AG08396 (cell line): ENCODE measurements at regions not wholly inside any gene's neighbourhood (a gene's known extent, or its start where the extent isn't known, plus 50 kb on each side); places are given as distances from the start of the nearest gene placed in this dataset.

Experiments
- DNase-seq: peaks from one replicate; pipeline ENCODE4 v3.0.0; 2012; ENCODE audit warnings: low spot score, mixed read lengths

DNA sequence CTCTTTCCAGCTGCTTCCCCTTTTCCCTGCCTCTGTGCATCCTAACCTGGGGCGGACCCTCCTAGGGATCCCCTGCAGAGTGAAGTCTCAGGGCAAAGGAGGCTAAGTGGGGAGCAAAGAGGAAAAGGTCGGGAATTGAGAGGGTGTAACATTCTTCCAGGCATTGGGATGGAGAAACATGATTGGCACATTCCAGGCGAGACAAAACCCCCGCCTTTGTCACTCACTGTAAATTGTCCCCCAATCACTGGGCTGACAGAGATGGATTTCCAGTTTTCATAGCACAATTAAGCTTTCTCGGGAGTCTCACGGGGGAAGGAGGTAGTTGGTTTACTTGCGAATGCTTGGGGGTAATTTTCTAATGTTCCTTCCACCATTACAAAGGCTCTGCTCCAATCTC, 74.9 kb downstream of the MIAT start:
- no peak for DNase-seq

DNA sequence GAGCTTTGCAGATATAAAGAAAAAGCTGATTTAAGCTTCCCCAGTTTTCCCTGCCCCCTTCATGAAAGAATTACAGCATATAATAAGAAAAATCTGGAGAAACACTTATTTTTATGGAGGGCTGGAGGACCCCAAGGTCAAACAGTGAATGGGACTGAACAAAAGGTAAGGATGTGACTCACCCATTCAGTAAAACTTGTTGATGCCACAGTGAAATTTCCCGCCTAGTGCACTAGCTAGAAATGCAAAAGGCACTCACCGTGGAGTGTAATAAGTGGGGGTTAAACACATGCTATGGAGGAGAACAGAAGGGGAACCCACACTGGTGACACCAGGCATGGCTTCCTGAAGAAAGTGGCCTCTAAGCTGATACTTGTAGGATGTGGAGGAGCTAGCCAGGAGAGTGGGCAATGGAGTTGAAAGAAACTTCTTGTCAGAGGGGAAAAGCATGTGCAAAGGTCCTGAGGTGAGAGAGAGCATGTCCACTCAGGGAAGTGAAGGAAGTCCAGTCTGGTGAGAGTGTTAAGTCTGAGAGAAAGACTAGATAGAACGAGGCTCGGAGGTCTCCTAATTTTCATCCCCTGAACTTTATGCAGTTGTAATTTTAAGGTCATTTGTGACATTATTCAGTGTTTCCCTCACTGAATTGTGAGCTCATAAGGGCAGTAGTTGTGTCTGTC, 77.1 kb downstream of the MIAT start:
- DNase-seq: no peak

DNA sequence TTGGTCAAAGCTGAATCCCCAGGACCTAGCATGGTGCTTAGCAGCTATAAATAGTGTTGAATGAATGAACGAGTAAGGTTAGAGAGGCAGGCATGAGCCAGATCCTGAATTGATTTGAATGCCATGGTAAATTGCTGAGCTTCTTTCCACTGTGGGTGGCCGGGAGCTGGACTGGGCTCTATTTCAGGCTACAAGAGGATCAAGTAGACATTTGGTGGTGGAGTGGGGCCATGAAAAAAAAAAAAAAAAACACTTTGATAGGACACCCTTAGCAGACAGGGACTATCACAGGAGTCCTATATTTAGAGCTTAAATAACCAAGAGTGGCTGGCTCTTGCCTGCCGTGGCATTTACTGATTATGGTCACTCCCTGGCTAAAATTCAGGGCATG, 77.6 kb downstream of the MIAT start:
- no peak for DNase-seq

DNA sequence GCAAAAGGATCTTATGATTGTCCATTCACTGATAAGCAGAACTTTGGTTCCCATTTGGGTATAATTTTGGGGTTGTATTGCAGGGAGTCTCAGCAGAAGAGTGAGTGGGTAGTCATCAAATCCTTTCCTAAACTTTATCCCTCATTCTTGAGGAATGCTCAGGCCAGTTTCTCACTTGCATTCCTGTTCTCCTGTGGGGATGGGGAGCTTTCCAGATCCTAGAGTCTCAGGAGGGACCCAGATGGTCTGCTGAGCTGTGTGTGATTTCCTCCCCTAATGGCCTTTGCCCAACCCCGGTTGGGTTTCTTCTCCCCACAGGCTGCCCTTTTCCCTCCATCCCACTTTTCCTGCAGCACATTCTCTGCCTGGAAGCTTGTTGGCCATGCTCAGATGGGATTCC, 79.9 kb downstream of the MIAT start:
- DNase-seq: no peak

DNA sequence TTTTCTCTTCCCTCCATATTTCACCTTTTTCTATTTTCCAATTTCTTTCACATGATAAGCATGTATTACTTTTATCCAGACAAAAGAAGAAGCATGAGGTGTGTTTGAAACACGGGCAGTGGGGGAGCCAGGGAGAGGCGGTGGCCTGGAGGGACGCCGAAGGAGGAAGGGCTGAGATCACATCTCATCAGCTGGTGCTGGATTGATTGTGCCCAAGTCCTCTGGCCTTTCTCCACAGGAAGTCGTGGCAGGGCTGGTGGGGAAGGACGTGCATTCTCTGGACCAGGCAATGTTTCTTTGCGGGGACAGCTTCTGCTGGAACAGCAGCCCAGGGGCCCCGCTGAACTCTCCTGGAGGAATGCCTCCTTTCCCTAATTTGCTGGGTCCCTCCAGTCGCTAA, 82.9 kb downstream of the MIAT start:
- DNase-seq: no peak

DNA sequence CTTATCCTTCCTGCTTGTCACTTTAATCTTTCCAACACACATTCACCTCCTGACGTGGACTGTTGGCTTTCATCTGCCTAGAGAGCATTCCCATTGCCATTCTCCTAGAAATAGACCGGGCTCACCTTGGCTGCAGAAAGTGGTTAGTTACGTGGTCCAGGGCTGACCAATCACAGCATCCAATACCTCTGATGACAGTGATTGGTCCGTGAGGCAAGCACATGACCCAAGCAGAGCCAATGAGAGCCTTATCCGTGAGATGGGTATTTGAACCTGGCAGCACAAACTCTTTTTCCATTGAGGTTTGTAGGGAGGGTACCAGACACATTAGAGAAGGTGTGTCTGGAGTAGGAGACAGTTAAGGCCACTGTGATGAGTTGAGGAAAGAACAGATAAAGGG, 85.8 kb downstream of the MIAT start:
- no peak for DNase-seq

DNA sequence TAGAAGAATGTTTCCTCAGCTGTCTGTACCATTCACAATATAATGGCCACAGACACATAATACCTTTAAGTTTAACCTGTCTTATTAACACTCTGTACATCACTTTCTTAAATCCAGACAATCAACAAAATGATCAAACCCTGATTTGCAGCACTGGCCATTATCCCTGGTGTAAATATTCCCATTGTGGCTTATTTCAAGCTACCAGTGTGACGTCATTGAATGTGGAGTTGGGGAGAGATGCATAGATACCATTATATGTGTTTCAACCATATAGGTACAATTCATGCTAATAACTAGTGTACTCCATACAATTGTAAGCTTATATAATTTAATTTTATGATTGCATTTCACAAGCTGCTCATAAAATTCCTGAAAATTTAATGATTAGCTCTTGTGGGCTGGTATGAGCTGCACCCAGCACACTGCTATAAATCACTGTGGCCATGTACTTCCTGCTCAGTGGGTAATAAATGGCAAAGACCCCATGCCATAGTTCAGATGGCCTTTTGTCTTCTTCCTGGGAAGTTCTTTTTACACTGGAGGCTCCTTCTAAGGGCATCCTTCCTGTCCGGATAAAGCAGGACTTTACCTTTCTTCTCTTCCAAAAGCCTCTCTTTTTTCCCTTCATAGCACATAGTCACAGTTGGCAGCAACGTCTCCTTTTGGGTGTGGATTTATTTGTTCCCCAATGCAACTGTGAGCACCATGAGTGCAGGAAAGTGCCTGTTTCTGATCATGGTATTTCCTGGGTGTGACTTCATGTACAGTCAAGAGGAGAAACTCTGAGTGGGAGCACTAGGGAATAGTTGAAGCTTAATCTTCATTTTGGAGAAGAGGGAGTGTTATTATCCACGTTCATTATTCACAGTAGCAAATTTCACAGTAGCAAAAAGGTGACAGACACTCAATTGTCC, 87.8 kb downstream of the MIAT start:
- no peak for DNase-seq

DNA sequence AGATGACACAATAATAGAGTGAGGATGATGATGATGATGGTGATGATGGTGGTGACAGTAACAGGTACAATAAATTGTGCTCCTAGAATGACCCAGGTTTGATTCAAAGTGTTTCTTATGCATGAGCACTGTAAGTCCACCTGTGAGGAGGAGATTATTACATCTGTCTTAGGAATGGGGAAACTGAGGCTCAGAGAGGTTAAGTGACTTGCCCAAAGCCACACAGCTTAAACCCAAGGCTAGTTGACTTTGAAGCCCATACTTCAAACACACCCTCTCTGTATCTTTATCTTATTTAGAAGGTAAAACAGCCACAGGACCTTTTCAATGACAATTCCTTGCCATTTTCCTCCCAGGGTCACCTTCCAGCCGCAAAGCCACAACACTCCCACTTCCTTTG, 88.9 kb downstream of the MIAT start:
- no peak for DNase-seq

DNA sequence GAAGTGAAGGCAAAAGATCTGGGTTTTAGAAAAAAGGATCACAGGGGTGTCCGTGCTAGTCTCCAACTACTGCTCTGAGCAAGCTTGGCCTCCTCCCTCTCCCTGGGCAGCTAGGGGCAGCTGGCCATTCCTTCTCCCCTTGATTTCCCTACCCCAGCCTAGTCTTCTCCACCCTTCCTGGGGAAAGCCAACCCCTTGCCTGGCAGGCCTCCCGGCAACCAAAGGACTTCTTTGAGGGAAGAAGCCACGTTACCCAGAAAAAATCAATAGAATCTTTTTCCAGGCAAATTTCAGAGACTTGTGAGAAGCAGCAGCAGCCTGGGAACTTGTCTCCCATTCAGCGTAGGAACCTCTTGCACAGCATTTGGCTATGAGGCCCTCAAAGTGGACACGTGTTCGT, 91.5 kb downstream of the MIAT start:
- no peak for DNase-seq

DNA sequence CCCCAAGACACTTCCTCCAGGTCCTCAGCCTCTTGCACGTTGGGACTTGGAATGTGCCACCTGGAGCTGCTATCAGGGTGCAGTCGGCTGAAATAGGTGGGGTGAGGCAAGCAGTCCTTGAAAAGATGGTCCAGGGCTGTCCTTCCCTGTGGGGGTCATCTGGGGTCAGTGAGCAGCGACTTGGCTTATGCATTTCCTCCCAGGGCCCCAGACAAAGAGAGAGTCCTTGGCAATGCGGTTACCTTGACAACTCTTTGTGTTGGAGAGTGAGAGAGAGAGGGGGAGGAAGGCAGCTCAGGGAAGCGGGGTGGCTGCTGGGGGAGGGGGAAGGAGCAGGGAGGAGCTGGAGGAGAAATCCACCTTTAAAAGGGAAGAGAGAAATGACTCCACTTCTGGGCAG, 93.8 kb downstream of the MIAT start:
- no peak for DNase-seq

DNA sequence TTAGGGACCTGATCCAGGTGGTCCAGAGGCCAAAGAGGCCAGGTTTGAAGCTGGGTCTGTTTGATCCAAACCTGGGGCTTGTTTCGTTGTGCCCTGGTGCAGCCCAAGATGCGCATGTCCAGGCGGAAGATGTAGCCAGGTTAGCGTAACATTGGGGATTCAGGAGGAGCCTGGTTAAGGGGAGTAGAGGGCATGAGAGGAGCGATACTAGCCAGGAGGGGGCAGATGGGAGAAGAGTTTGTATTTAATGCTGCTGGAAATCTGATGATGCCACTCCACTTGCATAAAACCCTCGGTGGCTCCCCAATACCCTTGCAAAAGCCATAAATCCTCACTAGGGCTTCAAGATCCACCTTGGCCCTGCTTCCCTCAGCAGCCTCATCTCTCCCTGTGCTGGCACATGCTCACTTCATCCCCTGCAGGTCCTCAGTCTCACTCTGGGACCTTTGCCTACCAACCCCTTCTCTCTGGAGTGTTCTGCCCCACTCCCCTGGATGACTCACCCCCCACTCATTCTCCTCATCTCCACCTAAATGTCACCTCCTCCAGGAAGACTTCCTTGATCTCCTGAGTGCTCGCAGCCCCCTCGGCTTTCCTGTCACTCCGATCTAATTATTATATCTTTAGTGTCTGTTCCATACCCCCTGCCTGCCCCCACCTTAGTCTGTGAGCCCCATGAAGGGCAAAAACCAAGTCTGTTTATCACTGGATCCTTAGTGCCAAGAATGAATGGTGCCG, 95.9 kb downstream of the MIAT start:
- no peak for DNase-seq

DNA sequence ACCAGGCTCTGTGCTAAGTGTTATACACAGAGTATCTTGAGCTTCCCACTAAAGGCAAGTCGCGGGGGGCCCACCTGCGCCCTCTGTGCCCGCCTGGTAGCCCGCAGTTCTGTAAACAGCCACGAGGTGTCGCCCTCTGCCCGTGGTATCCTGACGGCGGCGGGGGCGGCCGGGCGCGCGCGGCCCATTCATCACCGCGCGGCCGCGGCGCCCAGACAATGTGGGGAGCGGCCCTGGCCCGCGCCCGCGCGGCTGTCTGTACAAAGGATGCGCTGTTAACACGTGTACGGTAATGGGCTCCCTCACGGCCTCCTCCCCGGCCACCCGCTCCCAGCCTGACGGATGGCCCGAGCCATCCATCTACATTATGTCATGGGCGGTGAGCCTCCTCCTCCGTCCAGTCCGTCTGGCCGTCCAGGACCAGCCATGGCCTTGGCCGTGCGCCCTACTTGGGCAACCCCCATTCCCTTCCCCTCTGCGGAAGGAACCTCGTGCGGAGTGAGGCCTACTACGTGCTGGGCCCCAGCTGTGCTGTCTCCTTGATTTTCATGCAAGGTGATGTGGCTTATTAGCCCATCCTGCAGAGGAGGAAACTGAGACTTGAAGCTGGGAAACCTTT, 99.4 kb downstream of the MIAT start:
- peak; percentile 88 for DNase-seq

DNA sequence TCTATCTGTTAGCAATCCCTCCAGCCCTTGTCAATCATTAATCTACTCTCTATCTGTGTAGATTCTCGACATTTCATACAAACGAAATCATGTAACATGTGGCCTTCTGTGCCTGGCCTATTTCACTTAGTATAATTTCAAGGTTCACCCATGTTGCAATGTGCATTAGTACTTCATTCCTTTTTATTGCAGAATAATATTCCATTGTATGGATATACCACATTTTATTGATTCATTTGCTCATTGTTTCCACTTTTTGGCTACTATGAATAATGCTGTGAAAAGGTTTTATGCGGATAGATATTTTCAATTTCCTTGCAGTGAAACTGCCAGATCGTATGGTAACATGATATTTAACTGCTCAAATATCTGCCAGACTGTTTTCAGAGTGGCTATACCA, 100.1 kb downstream of the MIAT start:
- no peak for DNase-seq

DNA sequence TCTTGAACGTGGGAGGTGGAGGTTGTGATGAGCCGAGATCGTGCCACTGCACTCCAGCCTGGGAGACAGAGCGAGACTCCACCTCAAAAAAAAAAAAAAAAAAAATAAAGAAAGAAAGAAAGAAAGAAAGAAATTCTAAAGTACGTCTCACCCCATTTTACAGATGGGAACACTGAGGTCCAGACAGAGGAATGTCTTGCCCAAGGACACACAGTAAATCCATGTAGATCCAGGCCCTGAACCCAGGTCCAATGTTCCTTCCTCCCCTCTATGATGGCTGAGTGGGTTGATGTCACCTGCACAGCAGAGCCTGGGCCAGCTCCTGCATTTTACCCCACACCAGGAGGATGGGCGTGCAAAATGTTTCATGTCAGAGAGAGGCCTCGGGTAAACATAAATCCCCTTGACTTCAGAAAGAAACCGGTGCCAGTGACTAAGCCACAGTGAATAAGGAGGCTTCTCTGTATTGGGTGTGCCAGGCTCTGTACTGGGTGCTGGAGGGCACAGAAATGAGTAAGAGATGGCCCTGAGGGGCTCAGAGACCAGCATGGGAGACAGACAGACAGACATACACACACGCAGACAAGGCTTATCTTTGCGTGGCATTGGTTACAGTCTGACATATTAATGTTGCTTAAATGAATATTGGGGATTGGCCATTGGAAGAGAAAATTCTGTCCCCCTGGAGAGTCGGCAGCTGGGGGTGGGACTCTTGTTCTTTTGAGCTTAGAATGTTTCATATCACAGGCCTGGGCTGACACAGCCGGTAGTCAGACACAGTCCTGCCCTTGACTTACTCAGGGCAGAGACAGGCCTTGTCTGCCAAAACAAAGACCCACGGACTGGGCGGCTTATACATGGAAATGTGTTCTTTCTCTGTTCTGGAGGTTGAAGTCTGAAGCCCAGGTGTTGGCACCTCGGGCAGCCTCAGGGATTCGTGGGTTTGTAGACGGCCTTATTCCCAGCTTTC, 105.4 kb downstream of the MIAT start:
- DNase-seq: no peak

DNA sequence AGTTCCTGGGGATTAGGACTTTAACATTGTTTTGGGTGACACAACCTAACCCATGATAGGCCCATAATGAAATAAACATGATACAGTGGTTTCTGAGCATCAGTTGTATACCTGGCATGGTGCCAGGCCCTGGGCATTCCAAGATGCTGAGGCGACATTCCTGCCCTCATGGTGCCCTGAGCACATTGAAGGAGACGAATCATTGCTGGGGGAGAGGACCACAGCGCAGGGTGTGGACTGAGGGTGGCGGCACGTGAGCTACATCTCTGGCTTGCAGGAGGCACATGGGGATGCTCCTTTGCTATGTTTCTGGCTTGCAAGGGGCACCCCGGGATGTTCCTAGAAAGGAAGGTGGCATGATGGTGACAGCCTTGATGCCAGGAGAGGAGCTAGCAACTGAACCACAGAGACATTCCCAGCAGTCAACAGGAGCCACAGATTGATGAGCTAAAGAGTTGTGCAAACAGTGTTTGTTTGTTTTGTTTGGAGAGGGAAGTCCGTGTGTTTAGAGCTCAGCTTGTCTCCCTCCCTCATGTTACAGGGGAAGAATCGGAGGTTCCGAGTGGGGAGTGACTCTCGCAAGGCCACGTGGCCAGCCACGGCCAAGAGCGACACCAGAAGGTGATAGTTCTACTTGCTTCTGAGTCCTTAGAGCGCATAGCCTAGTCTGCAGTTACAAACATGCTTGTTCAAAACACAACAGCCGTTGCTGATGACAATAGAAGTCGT, 106.4 kb downstream of the MIAT start:
- peak; percentile 61 for DNase-seq

DNA sequence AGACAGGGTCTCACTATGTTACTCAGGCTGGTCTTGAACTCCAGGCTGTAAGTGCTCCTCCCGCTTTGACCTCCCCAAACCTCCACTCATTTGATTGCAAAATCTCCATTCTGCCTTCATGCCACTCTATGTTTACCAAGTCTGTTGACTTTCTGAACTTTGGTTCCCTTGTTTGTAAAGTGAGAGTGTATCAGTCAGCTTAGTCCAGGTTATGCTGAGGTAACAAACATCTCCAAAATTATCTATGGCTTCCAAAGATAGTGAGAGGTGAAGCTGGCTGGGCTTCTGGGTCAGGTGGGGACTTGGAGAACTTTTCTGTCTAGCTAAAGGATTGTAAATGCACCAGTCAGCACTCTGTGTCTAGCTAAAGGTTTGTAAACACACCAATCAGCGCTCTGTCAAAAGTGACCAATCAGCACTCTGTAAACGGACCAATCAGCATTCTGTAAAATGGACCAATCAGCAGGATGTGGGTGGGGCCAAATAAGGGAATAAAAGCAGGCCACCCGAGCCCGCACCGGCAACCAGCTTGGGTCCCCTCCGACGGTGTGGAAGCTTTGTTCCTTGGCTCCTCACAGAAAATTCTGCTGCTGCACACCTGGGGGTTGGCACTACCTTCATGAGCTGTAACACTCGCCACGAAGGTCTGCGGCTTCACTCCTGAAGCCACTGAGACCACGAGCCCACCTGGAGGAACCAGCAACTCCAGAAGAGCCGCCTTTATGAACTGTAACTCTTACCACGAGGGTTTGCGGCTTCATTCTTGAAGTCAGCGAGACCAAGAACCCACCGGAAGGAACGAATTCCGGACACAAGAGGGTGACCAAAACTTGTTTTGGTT, 109.3 kb downstream of the MIAT start:
- no peak for DNase-seq

DNA sequence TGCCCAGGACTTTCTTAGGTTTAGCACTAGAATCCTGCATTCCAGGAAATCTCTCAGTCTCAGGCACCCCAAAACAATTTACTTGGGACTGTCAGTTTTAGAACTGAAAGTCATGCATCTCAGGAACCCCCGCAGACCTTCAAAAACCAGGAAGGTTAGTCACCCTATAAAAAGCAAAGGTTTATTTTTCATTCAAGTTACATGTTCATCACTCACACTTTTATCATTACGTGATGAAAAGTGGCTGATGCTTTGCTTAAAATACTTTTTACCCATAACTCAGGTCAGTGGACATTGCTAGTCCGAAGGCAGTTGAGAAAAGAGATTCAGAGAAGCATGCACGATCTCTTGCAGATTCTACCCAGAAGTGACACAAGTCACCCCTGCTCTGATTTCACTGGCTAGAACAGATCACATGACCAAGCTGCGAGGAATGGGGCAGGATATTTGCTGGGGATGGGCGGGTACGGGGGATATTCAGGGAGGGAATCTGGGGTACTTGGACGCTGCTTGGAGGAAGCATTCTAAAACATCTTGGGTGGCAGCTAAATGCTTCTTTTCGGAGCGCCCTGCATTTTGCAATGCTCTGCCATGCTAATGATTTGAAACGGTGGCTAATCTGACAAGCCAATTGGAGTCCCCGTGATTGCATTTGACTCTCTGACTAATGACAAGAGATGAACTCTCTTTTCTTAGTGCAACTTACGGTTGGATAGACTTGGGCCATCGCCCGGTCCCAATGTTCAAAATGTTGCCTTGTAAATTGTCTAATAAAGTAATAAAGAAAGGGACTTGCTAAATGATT, 110.2 kb downstream of the MIAT start:
- no peak for DNase-seq

DNA sequence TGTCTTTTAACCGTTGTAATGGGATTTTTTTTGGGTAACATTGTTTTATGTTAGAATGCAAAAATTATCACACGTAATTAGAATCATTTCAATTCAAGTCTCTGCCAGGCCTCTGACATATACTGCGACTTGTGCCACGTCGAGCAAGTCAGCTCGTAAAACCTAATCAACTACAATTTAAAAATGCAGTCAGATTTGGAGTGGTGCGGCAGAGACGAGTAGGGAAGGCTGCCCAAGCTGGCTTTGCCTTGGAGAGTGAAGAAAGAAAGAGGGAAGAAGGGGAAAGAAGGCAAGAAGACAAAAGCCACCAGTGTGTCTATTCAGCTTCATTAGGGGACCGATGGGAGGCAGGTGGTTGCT, 110.7 kb downstream of the MIAT start:
- DNase-seq: no peak

DNA sequence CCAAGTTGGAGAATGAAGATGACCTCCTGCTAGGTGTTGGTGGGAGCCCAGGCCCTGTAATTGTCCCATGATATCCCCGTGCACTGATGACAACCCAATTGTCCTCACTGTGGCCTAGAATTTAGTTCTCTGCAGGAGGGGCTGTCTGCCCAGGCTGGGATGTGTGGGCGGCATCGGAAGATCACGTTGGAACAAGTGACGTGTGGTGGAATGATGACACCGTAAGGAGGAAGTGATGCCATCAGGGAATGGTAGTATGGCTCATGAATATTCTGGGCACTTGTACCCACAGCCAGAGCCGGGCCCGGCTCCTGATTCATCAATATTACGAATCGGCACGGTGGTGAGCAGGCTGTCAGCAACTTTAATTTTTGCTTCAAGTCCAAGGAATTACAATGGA, 111.6 kb downstream of the MIAT start:
- no peak for DNase-seq
